IMR-90 (cell line): ENCODE measurements at regions not wholly inside any gene's neighbourhood (a gene's known extent, or its start where the extent isn't known, plus 50 kb on each side); places are given as distances from the start of the nearest gene placed in this dataset.

ENCODE experiments used
- ATAC-seq: fragments of 200-7000 bp; cut with Tn5 transposase; 2 replicates; pipeline ENCODE4 v1.9.1; 2020; ENCODE audit warnings: low read depth, mild to moderate bottlenecking, moderate library complexity
- BruUV-seq: library from RNA; stranded (reverse); fragments of 400-500 nt; replicated peaks from 2 replicates; lab custom pipeline; 2021; lab: Mats Ljungman, UMichigan
- CTCF ChIA-PET: fragments of 300-600 bp; formaldehyde crosslinking; extraction: SDS; loops from one replicate; lab custom pipeline; 2021; ENCODE audit warnings: antibody characterized with exemption; lab: Yijun Ruan, JAX
- POLR2A ChIA-PET: fragments of 300-600 bp; sonication (Branson Sonifier 250); formaldehyde crosslinking; loops from one replicate; lab custom pipeline; 2022; ENCODE audit warnings: antibody characterized with exemption; ENCODE audit not compliant: unreplicated experiment; lab: Charles Lee
- DNase-seq: peaks from one replicate; pipeline ENCODE4 v3.0.0; 2013
- H2AFZ ChIP-seq: replicated peaks from 2 replicates; pipeline ENCODE3; 2013; ENCODE audit warnings: low read length, mild to moderate bottlenecking; ENCODE audit not compliant: poor library complexity
- H2AK5ac ChIP-seq: 2 replicates; pipeline ENCODE4 v1.6.1; 2013; ENCODE audit warnings: low read depth, low read length, inconsistent platforms
- H2AK9ac ChIP-seq: replicated peaks from 2 replicates; pipeline ENCODE3; 2013; ENCODE audit warnings: mild to moderate bottlenecking, low read depth, low read length, moderate library complexity; ENCODE audit not compliant: poor library complexity
- H2BK120ac ChIP-seq: 2 replicates; pipeline ENCODE4 v1.6.1; 2013; ENCODE audit warnings: low read depth, low read length, inconsistent platforms
- H2BK15ac ChIP-seq: 3 replicates; pipeline ENCODE4 v1.6.1; 2013; ENCODE audit warnings: low read depth, low read length, inconsistent platforms
- H2BK20ac ChIP-seq: 2 replicates; pipeline ENCODE4 v1.6.1; 2013; ENCODE audit warnings: low read depth, mild to moderate bottlenecking, inconsistent platforms, low read length, moderate library complexity
- H2BK5ac ChIP-seq: 2 replicates; pipeline ENCODE4 v1.6.1; 2013; ENCODE audit warnings: mild to moderate bottlenecking, low read depth, low read length, inconsistent platforms; ENCODE audit not compliant: poor library complexity, severe bottlenecking
- H3K14ac ChIP-seq: replicated peaks from 2 replicates; pipeline ENCODE4 v1.6.1; 2013; ENCODE audit warnings: low read depth, low read length, inconsistent platforms
- H3K18ac ChIP-seq: 2 replicates; pipeline ENCODE4 v1.6.1; 2013; ENCODE audit warnings: low read depth, low read length, control low read depth
- H3K23ac ChIP-seq: 2 replicates; pipeline ENCODE4 v1.6.1; 2013; ENCODE audit warnings: low read depth, low read length, inconsistent platforms
- H3K27ac ChIP-seq: 2 replicates; pipeline ENCODE4 v1.5.1; 2013; ENCODE audit warnings: mild to moderate bottlenecking, control low read depth, low read length; ENCODE audit not compliant: insufficient read depth
- H3K27me3 ChIP-seq: 2 replicates; pipeline ENCODE4 v1.6.1; 2013; ENCODE audit warnings: low read length; ENCODE audit not compliant: control insufficient read depth, insufficient read depth
- H3K36me3 ChIP-seq: 2 replicates; pipeline ENCODE4 v1.6.1; 2013; ENCODE audit warnings: low read length, mixed read lengths; ENCODE audit not compliant: control insufficient read depth, insufficient read depth
- H3K4ac ChIP-seq: 2 replicates; pipeline ENCODE4 v1.6.1; 2013; ENCODE audit warnings: low read depth, low read length, inconsistent platforms
- H3K4me1 ChIP-seq: 2 replicates; pipeline ENCODE4 v1.6.1; 2013; ENCODE audit warnings: low read length, mixed read lengths; ENCODE audit not compliant: control insufficient read depth, insufficient read depth
- H3K4me2 ChIP-seq: 2 replicates; pipeline ENCODE4 v1.6.1; 2013; ENCODE audit warnings: low read depth, mild to moderate bottlenecking, control low read depth, low read length, moderate library complexity
- H3K4me3 ChIP-seq: 2 replicates; pipeline ENCODE4 v1.5.1; 2013; ENCODE audit warnings: low read depth, mild to moderate bottlenecking, control low read depth, low read length, moderate library complexity; ENCODE audit not compliant: insufficient read depth
- H3K56ac ChIP-seq: 2 replicates; pipeline ENCODE4 v1.6.1; 2013; ENCODE audit warnings: low read length, inconsistent platforms; ENCODE audit not compliant: insufficient read depth; ENCODE audit errors: extremely low read depth
- H3K79me1 ChIP-seq, 2 experiments: 2 replicates each; pipeline ENCODE4 v1.6.1; 2013; ENCODE audit warnings: low read length in 2 of 2, inconsistent platforms in 1 of 2, low read depth in 1 of 2
- H3K9ac ChIP-seq: 2 replicates; pipeline ENCODE4 v1.6.1; 2013; ENCODE audit warnings: low read depth, low read length, control low read depth
- H3K9me1 ChIP-seq: 2 replicates; pipeline ENCODE4 v1.6.1; 2013; ENCODE audit warnings: low read length, inconsistent platforms; ENCODE audit not compliant: insufficient read depth
- H3K9me3 ChIP-seq: 2 replicates; pipeline ENCODE4 v1.6.1; 2013; ENCODE audit warnings: low read length; ENCODE audit not compliant: control insufficient read depth, insufficient read depth
- H4K20me1 ChIP-seq: 2 replicates; pipeline ENCODE4 v1.6.1; 2013; ENCODE audit warnings: low read length, inconsistent platforms; ENCODE audit not compliant: insufficient read depth
- H4K5ac ChIP-seq: 2 replicates; pipeline ENCODE4 v1.6.1; 2013; ENCODE audit warnings: mild to moderate bottlenecking, low read depth, low read length, control low read depth
- H4K8ac ChIP-seq, 2 experiments: 2 replicates each; pipeline ENCODE4 v1.6.1; 2013; ENCODE audit warnings: low read depth in 2 of 2, low read length in 2 of 2, control low read depth in 1 of 2, inconsistent platforms in 1 of 2
- H4K91ac ChIP-seq: 2 replicates; pipeline ENCODE4 v1.6.1; 2013; ENCODE audit warnings: low read depth, low read length, inconsistent platforms; ENCODE audit not compliant: insufficient read depth
- BHLHE40 ChIP-seq: fragments of 150-350 bp; IDR thresholded peaks from 2 replicates; pipeline ENCODE4 v1.6.1; 2016; ENCODE audit warnings: mild to moderate bottlenecking, low read depth, low read length
- ELK1 ChIP-seq: fragments of 150-350 bp; IDR thresholded peaks from 2 replicates; pipeline ENCODE4 v1.6.1; 2016; ENCODE audit warnings: low read depth, mild to moderate bottlenecking, low read length, moderate library complexity, borderline replicate concordance
- MAFK ChIP-seq: IDR thresholded peaks from 2 replicates; pipeline ENCODE4 v1.6.1; 2012; ENCODE audit warnings: low read depth, low read length, improper control_type of control experiment
- MAZ ChIP-seq: IDR thresholded peaks from 2 replicates; pipeline ENCODE4 v1.6.1; 2012; ENCODE audit warnings: low read depth, mild to moderate bottlenecking, low read length, improper control_type of control experiment, moderate library complexity, borderline replicate concordance
- NFE2L2 ChIP-seq: fragments of 150-350 bp; IDR thresholded peaks from 2 replicates; pipeline ENCODE4 v1.6.1; 2016; ENCODE audit warnings: low read depth, mild to moderate bottlenecking, low read length
- RCOR1 ChIP-seq: IDR thresholded peaks from 2 replicates; pipeline ENCODE4 v1.6.1; 2012; ENCODE audit warnings: mild to moderate bottlenecking, low read length, improper control_type of control experiment; ENCODE audit not compliant: insufficient replicate concordance
- RFX5 ChIP-seq: IDR thresholded peaks from 2 replicates; pipeline ENCODE4 v1.8.0; 2012; ENCODE audit warnings: low read depth, mild to moderate bottlenecking, low read length, moderate library complexity
- SMC3 ChIP-seq: fragments of 150-350 bp; IDR thresholded peaks from 2 replicates; pipeline ENCODE4 v1.6.1; 2016; ENCODE audit warnings: low read depth, mild to moderate bottlenecking, antibody characterized with exemption, low read length, moderate library complexity
- USF2 ChIP-seq: fragments of 150-350 bp; IDR thresholded peaks from 2 replicates; pipeline ENCODE4 v1.6.1; 2017; ENCODE audit warnings: mild to moderate bottlenecking, antibody characterized with exemption, low read length, low read depth
- WGBS, 2 experiments: methylation state at CpG; one replicate each; pipeline versions ENCODE4 v1.1.5 to v1.1.7; 2013; ENCODE audit warnings: missing lambda C conversion rate in 2 of 2; ENCODE audit not compliant: insufficient read length in 1 of 2; ENCODE audit errors: extremely low coverage in 2 of 2; 5-methylcytosine and 5-hydroxymethylcytosine counted together
- dilution Hi-C: fragments of 300-500 bp; cut with HindIII; formaldehyde crosslinking; loops from one replicate; pipeline ENCODE4 v1.14.3; 2018; ENCODE audit warnings: low sequenced_read_pairs; ENCODE audit not compliant: unreplicated experiment
- in situ Hi-C: fragments of 300-500 bp; cut with MboI; formaldehyde crosslinking; loops from 3 replicates; pipeline ENCODE4 v1.14.3; 2019; ENCODE audit warnings: low sequenced_read_pairs, inconsistent platforms, mixed read lengths
- intact Hi-C: fragments of 100-400 bp; cut with micrococcal nuclease; formaldehyde crosslinking; loops from 2 replicates; pipeline ENCODE4 v1.10.0; 2022

GRCh38 chr5:165837286-165837685, 2331.9 kb downstream of the MAT2B start:
- H3K56ac ChIP-seq = no peak overlapping the region
- H4K8ac ChIP-seq = no peak overlapping the region
- H3K79me1 ChIP-seq = no peaks in the 10 kb centered on the region
- BruUV-seq = no TSS peak
- ChIA-PET POLR2A (no interaction called here), CTCF (no interaction called here)
- no peak overlapping the region for H3K27ac ChIP-seq
- in situ Hi-C loops (no loop called here), dilution Hi-C loops (no loop called here), intact Hi-C loops (no loop called here)
- no peak overlapping the region for H2BK5ac ChIP-seq
- no peak overlapping the region for H4K91ac ChIP-seq
- 0 out of 2 replicates have a peak, but pooled peaks cover 1% of the 10 kb centered on the region for H3K9me3 ChIP-seq
- H2AK9ac ChIP-seq = no peak overlapping the region
- H2AK5ac ChIP-seq = no peak overlapping the region
- WGBS, 2 experiments = no CpG with 5 or more reads among the region's 2 CpGs
- no peaks in the 10 kb centered on the region for H3K4me1 ChIP-seq
- no peak overlapping the region for H2BK120ac ChIP-seq
- no peak overlapping the region for H3K23ac ChIP-seq
- DNase-seq (no peak), ATAC-seq (no peak)
- H2AFZ ChIP-seq = no peak overlapping the region
- H3K9me1 ChIP-seq = no peaks in the 10 kb centered on the region
- no peaks in the 10 kb centered on the region for H3K36me3 ChIP-seq
- H3K4me3 ChIP-seq = no peak overlapping the region
- H4K5ac ChIP-seq = no peak overlapping the region
- H3K27me3 ChIP-seq = no peaks in the 10 kb centered on the region
- H3K4me2 ChIP-seq = no peak overlapping the region
- H2BK15ac ChIP-seq = no peak overlapping the region
- H4K20me1 ChIP-seq = no peaks in the 10 kb centered on the region
- H2BK20ac ChIP-seq = no peak overlapping the region
- H3K18ac ChIP-seq = no peak overlapping the region
- H3K9ac ChIP-seq = no peak overlapping the region
- TF ChIP-seq MAFK (no peak), USF2 (no peak), SMC3 (no peak), RFX5 (no peak), BHLHE40 (no peak), MAZ (no peak), ELK1 (no peak), RCOR1 (no peak), NFE2L2 (no peak)
- H3K14ac ChIP-seq = no peak overlapping the region
- H3K4ac ChIP-seq = no peak overlapping the region
